ENCODE measurements at regions not wholly inside any gene's neighbourhood (a gene's known extent, or its start where the extent isn't known, plus 50 kb on each side); places are given as distances from the start of the nearest gene placed in this dataset.

DNA sequence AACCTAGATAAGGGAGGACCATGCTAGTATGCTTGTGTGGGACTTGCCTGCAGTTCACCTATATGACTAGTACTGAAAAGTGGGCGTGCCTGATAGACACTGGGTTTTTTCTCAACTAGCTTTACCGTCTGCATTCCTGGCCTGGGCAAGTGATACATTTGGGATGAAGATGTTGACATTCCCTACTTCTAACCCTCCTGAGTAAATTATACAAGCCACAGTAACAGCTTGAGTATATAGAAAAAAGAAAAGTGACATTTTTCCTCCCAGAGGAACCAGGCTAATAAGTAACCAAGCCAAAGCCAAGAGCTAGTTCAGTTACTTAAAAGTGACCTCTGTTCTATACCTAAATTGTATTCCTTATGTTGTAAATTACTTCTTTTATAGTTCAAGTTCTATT lies 153.8 kb upstream of the CYLC2 start:
- Mint-ChIP-seq H3K4me1 (ENCODE audit: unreplicated experiment) (no peaks in the 10 kb centered on the region), H3K27ac (no peak overlapping the region), H3K4me3 (no peak overlapping the region), H3K27me3 (no peaks in the 10 kb centered on the region), H3K9me3 (no peaks in the 10 kb centered on the region), H3K36me3 (no peaks in the 10 kb centered on the region)
- TF ChIP-seq, protein P1, sequence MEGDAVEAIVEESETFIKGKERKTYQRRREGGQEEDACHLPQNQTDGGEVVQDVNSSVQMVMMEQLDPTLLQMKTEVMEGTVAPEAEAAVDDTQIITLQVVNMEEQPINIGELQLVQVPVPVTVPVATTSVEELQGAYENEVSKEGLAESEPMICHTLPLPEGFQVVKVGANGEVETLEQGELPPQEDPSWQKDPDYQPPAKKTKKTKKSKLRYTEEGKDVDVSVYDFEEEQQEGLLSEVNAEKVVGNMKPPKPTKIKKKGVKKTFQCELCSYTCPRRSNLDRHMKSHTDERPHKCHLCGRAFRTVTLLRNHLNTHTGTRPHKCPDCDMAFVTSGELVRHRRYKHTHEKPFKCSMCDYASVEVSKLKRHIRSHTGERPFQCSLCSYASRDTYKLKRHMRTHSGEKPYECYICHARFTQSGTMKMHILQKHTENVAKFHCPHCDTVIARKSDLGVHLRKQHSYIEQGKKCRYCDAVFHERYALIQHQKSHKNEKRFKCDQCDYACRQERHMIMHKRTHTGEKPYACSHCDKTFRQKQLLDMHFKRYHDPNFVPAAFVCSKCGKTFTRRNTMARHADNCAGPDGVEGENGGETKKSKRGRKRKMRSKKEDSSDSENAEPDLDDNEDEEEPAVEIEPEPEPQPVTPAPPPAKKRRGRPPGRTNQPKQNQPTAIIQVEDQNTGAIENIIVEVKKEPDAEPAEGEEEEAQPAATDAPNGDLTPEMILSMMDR (conservative IDR thresholded peaks at IDR 0.05), result no peak
- DNase-seq (ENCODE audit: extremely low spot score, unreplicated experiment), result no peak

GRCh38 chr9:102840335-102840734 lies 154.8 kb upstream of the CYLC2 start:
- DNase-seq (ENCODE audit: extremely low spot score, unreplicated experiment), result no peak
- Mint-ChIP-seq H3K27me3 (no peaks in the 10 kb centered on the region), H3K9me3 (no peaks in the 10 kb centered on the region), H3K4me1 (ENCODE audit: unreplicated experiment) (no peaks in the 10 kb centered on the region), H3K36me3 (no peaks in the 10 kb centered on the region), H3K4me3 (no peak overlapping the region), H3K27ac (no peak overlapping the region)
- TF ChIP-seq, protein P1 (conservative IDR thresholded peaks at IDR 0.05), result no peak

- DNase-seq (ENCODE audit: extremely low spot score, unreplicated experiment), result no peak
- Mint-ChIP-seq H3K4me1 (ENCODE audit: unreplicated experiment) (no peaks in the 10 kb centered on the region), H3K27ac (no peak overlapping the region), H3K36me3 (no peaks in the 10 kb centered on the region), H3K4me3 (no peak overlapping the region), H3K9me3 (no peaks in the 10 kb centered on the region), H3K27me3 (no peaks in the 10 kb centered on the region)
- TF ChIP-seq, protein P1 (conservative IDR thresholded peaks at IDR 0.05), result no peak
Observed at GRCh38 chr9:102832814-102833213, 162.3 kb upstream of the CYLC2 start.

DNA sequence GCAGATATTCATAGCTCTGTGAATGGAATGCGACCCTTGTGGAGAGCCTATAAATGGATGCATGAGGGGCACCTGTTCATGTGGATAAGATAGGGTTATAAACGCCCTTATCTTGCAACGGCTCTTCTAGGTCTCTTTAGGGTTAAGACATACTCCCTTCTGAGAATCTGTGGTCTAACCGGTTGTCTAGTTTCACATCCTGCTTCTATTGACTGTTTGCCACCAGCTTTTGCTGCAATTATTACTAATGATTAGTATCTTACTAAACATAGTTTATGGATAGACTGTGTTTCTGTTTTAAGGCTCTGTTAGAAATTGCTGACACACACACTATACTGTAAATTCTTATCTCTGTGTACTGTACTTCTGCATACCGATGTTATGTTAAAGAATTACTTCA lies 198.9 kb upstream of the CYLC2 start:
- H3K27ac Mint-ChIP-seq, result no peak overlapping the region
- TF ChIP-seq, protein P1 (conservative IDR thresholded peaks at IDR 0.05), result no peak
- no peaks in the 10 kb centered on the region for H3K27me3 Mint-ChIP-seq
- H3K4me3 Mint-ChIP-seq, result no peak overlapping the region
- no peaks in the 10 kb centered on the region for H3K4me1 Mint-ChIP-seq (ENCODE audit: unreplicated experiment)
- no peaks in the 10 kb centered on the region for H3K36me3 Mint-ChIP-seq
- H3K9me3 Mint-ChIP-seq, result no peaks in the 10 kb centered on the region
- DNase-seq (ENCODE audit: extremely low spot score, unreplicated experiment), result no peak

- no peak overlapping the region for H3K4me3 Mint-ChIP-seq
- H3K4me1 Mint-ChIP-seq (ENCODE audit: unreplicated experiment), result no peaks in the 10 kb centered on the region
- H3K36me3 Mint-ChIP-seq, result no peaks in the 10 kb centered on the region
- TF ChIP-seq, protein P1 (conservative IDR thresholded peaks at IDR 0.05), result no peak
- no peaks in the 10 kb centered on the region for H3K27me3 Mint-ChIP-seq
- no peak overlapping the region for H3K27ac Mint-ChIP-seq
- no peak for DNase-seq (ENCODE audit: extremely low spot score, unreplicated experiment)
- H3K9me3 Mint-ChIP-seq, result no peaks in the 10 kb centered on the region
Observed at GRCh38 chr9:102795532-102795931, 199.6 kb upstream of the CYLC2 start.

DNA sequence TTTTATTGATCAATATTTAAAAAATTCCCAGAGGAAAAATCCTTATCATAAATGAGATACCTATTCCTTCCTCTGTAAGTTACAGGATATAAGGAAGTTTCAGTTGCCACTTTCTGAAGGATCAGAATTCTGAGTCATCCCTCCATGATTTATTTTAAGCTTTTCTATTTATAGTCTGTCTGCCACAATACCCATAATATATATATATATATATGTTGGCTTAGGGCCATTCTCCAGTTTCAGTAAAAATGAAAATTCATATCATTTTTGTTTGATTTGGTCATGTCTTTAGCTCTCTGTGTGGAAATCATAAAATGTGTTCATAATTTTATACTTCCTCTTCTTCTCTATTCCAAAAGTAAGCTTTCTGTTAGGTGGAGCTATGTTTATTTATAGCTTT lies 215.8 kb upstream of the CYLC2 start:
- Mint-ChIP-seq H3K36me3 (no peaks in the 10 kb centered on the region), H3K27me3 (no peaks in the 10 kb centered on the region), H3K4me1 (ENCODE audit: unreplicated experiment) (no peaks in the 10 kb centered on the region), H3K9me3 (no peaks in the 10 kb centered on the region), H3K27ac (no peak overlapping the region), H3K4me3 (no peak overlapping the region)
- no peak for DNase-seq (ENCODE audit: extremely low spot score, unreplicated experiment)
- TF ChIP-seq, protein P1 (conservative IDR thresholded peaks at IDR 0.05), result no peak
